Epithelial cell of esophagus (primary cell): ENCODE measurements at regions not wholly inside any gene's neighbourhood (a gene's known extent, or its start where the extent isn't known, plus 50 kb on each side); places are given as distances from the start of the nearest gene placed in this dataset.

Experiments used
- DNase-seq: peaks from one replicate; pipeline ENCODE4 v3.0.0; 2010; ENCODE audit warnings: low read depth
- H3K4me3 ChIP-seq: 2 replicates; pipeline ENCODE4 v1.5.1; 2011; ENCODE audit warnings: mild to moderate bottlenecking, low read length, control low read depth
- CTCF ChIP-seq: IDR thresholded peaks from 2 replicates; pipeline ENCODE4 v1.5.1; 2011; ENCODE audit warnings: low read depth, mild to moderate bottlenecking, low read length, control low read depth, inconsistent platforms; ENCODE audit not compliant: insufficient read depth; ENCODE audit errors: missing control alignments

GRCh38 chr2:83234246-83234645 lies 1224.8 kb downstream of the SUCLG1 start:
- H3K4me3 ChIP-seq, result no peak overlapping the region
- no peak for TF ChIP-seq CTCF
- DNase-seq, result no peak

- no peak for TF ChIP-seq CTCF
These were observed 1225.3 kb downstream of the SUCLG1 start for GRCh38 chr2:83233781-83234180.

GRCh38 chr2:83233326-83233725 lies 1225.8 kb downstream of the SUCLG1 start:
- TF ChIP-seq CTCF, result no peak
- peak; percentile 33 for DNase-seq
- no peak overlapping the region for H3K4me3 ChIP-seq

More at GRCh38 chr2:83233781-83234180, 1225.3 kb downstream of the SUCLG1 start:
- no peak overlapping the region for H3K4me3 ChIP-seq
- no peak for DNase-seq

- no peak overlapping the region for H3K4me3 ChIP-seq
- TF ChIP-seq CTCF, result no peak
- no peak for DNase-seq
These were observed 1229.6 kb downstream of the SUCLG1 start for GRCh38 chr2:83229443-83229842.

GRCh38 chr2:83224591-83225200 lies 1234.4 kb downstream of the SUCLG1 start:
- no peak overlapping the region for H3K4me3 ChIP-seq
- TF ChIP-seq CTCF, result no peak
- DNase-seq, result no peak

GRCh38 chr2:83221258-83221657 lies 1237.8 kb downstream of the SUCLG1 start:
- H3K4me3 ChIP-seq, result no peak overlapping the region
- TF ChIP-seq CTCF, result no peak
- peak; percentile 60 for DNase-seq

- DNase-seq, result no peak
- no peak for TF ChIP-seq CTCF
- H3K4me3 ChIP-seq, result no peak overlapping the region
These were observed 1241.2 kb downstream of the SUCLG1 start for GRCh38 chr2:83217854-83218253.
